Naive thymus-derived CD4-positive, alpha-beta T cell (primary cell): ENCODE measurements at regions not wholly inside any gene's neighbourhood (a gene's known extent, or its start where the extent isn't known, plus 50 kb on each side); places are given as distances from the start of the nearest gene placed in this dataset.

Experiments used
- ATAC-seq: fragments of 150-1000 bp; cut with Tn5 transposase; 2 replicates; pipeline ENCODE4 v1.10.0; 2021; ENCODE audit warnings: mild to moderate bottlenecking, moderate library complexity
- CTCF ChIA-PET: fragments of 350-600 bp; sonication (Branson Sonifier 250); formaldehyde crosslinking; loops from one replicate; lab custom pipeline; 2021; ENCODE audit warnings: antibody characterized with exemption; lab: Charles Lee
- POLR2A ChIA-PET: fragments of 350-600 bp; sonication (Branson Sonifier 250); formaldehyde crosslinking; loops from one replicate; lab custom pipeline; 2021; ENCODE audit warnings: antibody characterized with exemption, inconsistent platforms; lab: Charles Lee
- DNase-seq, 9 donors: peaks; one replicate each; pipeline versions ENCODE4 v3.0.0 to v3.0.0-alpha.2; 2020 to 2022; ENCODE audit warnings: mixed read lengths in 1 of 9
- H3K27ac ChIP-seq: one replicate; pipeline ENCODE4 v1.7.0; 2013; ENCODE audit warnings: mild to moderate bottlenecking, low read depth, low read length, moderate library complexity
- H3K27me3 ChIP-seq, 2 donors: one replicate each; pipeline ENCODE4 v1.7.0; 2013; ENCODE audit warnings: low read length in 2 of 2, mild to moderate bottlenecking in 2 of 2, moderate library complexity in 2 of 2; ENCODE audit not compliant: control insufficient read depth in 2 of 2, insufficient read depth in 2 of 2
- H3K36me3 ChIP-seq, 3 experiments: 1 replicate in 2 of 3; 2 replicates in 1 of 3; pipeline ENCODE4 v1.7.0; 2013; ENCODE audit warnings: low read length in 3 of 3, mild to moderate bottlenecking in 3 of 3, moderate library complexity in 1 of 3; ENCODE audit not compliant: insufficient read depth in 3 of 3, control insufficient read depth in 2 of 3
- H3K4me1 ChIP-seq, 2 donors: one replicate each; pipeline ENCODE4 v1.7.0; 2013; ENCODE audit warnings: low read length in 2 of 2, mild to moderate bottlenecking in 2 of 2, moderate library complexity in 1 of 2; ENCODE audit not compliant: control insufficient read depth in 2 of 2, insufficient read depth in 2 of 2
- H3K4me3 ChIP-seq: 2 replicates; pipeline ENCODE4 v1.7.0; 2013; ENCODE audit warnings: mild to moderate bottlenecking, low read length
- H3K9me3 ChIP-seq, 3 experiments: 1 replicate in 2 of 3; 2 replicates in 1 of 3; pipeline ENCODE4 v1.7.0; 2013; ENCODE audit warnings: low read length in 3 of 3; ENCODE audit not compliant: control insufficient read depth in 2 of 3
- H3K27ac Mint-ChIP-seq, 9 donors: one replicate each; pipeline ENCODE4 v1.8.0; 2020 to 2022; ENCODE audit warnings: mixed read lengths in 9 of 9, mild to moderate bottlenecking in 8 of 9, moderate library complexity in 5 of 9, inconsistent platforms in 2 of 9
- H3K27me3 Mint-ChIP-seq, 5 donors: one replicate each; pipeline ENCODE4 v1.8.0; 2021 to 2022; ENCODE audit warnings: mixed read lengths in 5 of 5, mild to moderate bottlenecking in 1 of 5
- H3K36me3 Mint-ChIP-seq, 5 donors: one replicate each; pipeline ENCODE4 v1.8.0; 2020 to 2022; ENCODE audit warnings: mixed read lengths in 5 of 5, mild to moderate bottlenecking in 3 of 5, inconsistent platforms in 1 of 5
- H3K4me1 Mint-ChIP-seq, 7 donors: one replicate each; pipeline ENCODE4 v1.8.0; 2020 to 2022; ENCODE audit warnings: mixed read lengths in 7 of 7, mild to moderate bottlenecking in 3 of 7, inconsistent platforms in 1 of 7
- H3K4me3 Mint-ChIP-seq, 10 donors: one replicate each; pipeline ENCODE4 v1.8.0; 2020 to 2022; ENCODE audit warnings: mild to moderate bottlenecking in 10 of 10, mixed read lengths in 10 of 10, moderate library complexity in 6 of 10, inconsistent platforms in 2 of 10
- H3K9me3 Mint-ChIP-seq, 11 donors: one replicate each; pipeline ENCODE4 v1.8.0; 2020 to 2022; ENCODE audit warnings: mixed read lengths in 11 of 11, mild to moderate bottlenecking in 4 of 11, inconsistent platforms in 1 of 11, moderate library complexity in 1 of 11
- intact Hi-C, 2 donors: fragments of 100-400 bp; cut with micrococcal nuclease; formaldehyde crosslinking; loops; one replicate each; pipeline ENCODE4 v1.15.1; 2023

GRCh38 chr1:217137210-217137881, 414.1 kb upstream of the ESRRG start:
- no peak overlapping the region for H3K4me3 ChIP-seq
- no peaks in the 10 kb centered on the region for H3K27me3 ChIP-seq
- no peaks in the 10 kb centered on the region for H3K9me3 ChIP-seq
- H3K36me3 ChIP-seq: no peaks in the 10 kb centered on the region
- no peak overlapping the region for H3K27ac Mint-ChIP-seq
- H3K9me3 Mint-ChIP-seq: peaks cover 3 to 29% (median 9%) of the 10 kb centered on the region in 11 donors
- peaks cover 0 to 11% (median 3%) of the 10 kb centered on the region in 7 donors for H3K4me1 Mint-ChIP-seq
- no peak for ATAC-seq
- peak overlapping the region in 2 of 10 donors; percentile 19 to 43 for H3K4me3 Mint-ChIP-seq
- no peaks in the 10 kb centered on the region for H3K4me1 ChIP-seq
- peaks cover 0 to 12% (median 0%) of the 10 kb centered on the region in 5 donors for H3K36me3 Mint-ChIP-seq
- peaks cover 70 to 87% (median 78%) of the 10 kb centered on the region in 5 donors for H3K27me3 Mint-ChIP-seq
- no peak overlapping the region for H3K27ac ChIP-seq
- ChIA-PET CTCF (no interaction called here), POLR2A (no interaction called here)
- no peak for DNase-seq
- intact Hi-C loops: loop anchor here in 1 of 2 donors (10.0 kb wide), 1 partner anchor 1027 kb away; no protein-coding TSS in a partner anchor

GRCh38 chr1:217136895-217137205, 413.6 kb upstream of the ESRRG start:
- H3K27ac ChIP-seq: no peak overlapping the region
- no peak overlapping the region for H3K27ac Mint-ChIP-seq
- peaks cover 0 to 12% (median 0%) of the 10 kb centered on the region in 5 donors for H3K36me3 Mint-ChIP-seq
- peaks cover 0 to 11% (median 3%) of the 10 kb centered on the region in 7 donors for H3K4me1 Mint-ChIP-seq
- no peaks in the 10 kb centered on the region for H3K27me3 ChIP-seq
- peaks cover 75 to 90% (median 81%) of the 10 kb centered on the region in 5 donors for H3K27me3 Mint-ChIP-seq
- H3K4me3 Mint-ChIP-seq: peak overlapping the region in 1 of 10 donors; percentile 43
- ChIA-PET CTCF (no interaction called here), POLR2A (no interaction called here)
- H3K9me3 Mint-ChIP-seq: peaks cover 3 to 29% (median 9%) of the 10 kb centered on the region in 11 donors
- H3K9me3 ChIP-seq: no peaks in the 10 kb centered on the region
- H3K4me1 ChIP-seq: no peaks in the 10 kb centered on the region
- intact Hi-C loops: loop anchor here in 1 of 2 donors (10.0 kb wide), 1 partner anchor 1028 kb away; no protein-coding TSS in a partner anchor
- DNase-seq (no peak), ATAC-seq (no peak)
- no peaks in the 10 kb centered on the region for H3K36me3 ChIP-seq
- H3K4me3 ChIP-seq: no peak overlapping the region

- ChIA-PET CTCF (no interaction called here), POLR2A (no interaction called here)
- peaks cover 3 to 24% (median 8%) of the 10 kb centered on the region in 11 donors for H3K9me3 Mint-ChIP-seq
- H3K27me3 Mint-ChIP-seq: peaks cover 71 to 90% (median 79%) of the 10 kb centered on the region in 5 donors
- no peaks in the 10 kb centered on the region for H3K27me3 ChIP-seq
- no peaks in the 10 kb centered on the region for H3K9me3 ChIP-seq
- no peak overlapping the region for H3K27ac ChIP-seq
- no peak for DNase-seq
- H3K4me3 ChIP-seq: no peak overlapping the region
- no peak for ATAC-seq
- H3K36me3 Mint-ChIP-seq: peaks cover 0 to 12% (median 0%) of the 10 kb centered on the region in 5 donors
- peaks cover 0 to 11% (median 3%) of the 10 kb centered on the region in 7 donors for H3K4me1 Mint-ChIP-seq
- H3K36me3 ChIP-seq: no peaks in the 10 kb centered on the region
- H3K27ac Mint-ChIP-seq: peak overlapping the region in 1 of 9 donors; percentile 9
- no peaks in the 10 kb centered on the region for H3K4me1 ChIP-seq
- intact Hi-C loops: loop anchor here in 1 of 2 donors (10.0 kb wide), 1 partner anchor 1029 kb away; no protein-coding TSS in a partner anchor
- peak overlapping the region in 1 of 10 donors; percentile 41 for H3K4me3 Mint-ChIP-seq
Observed at GRCh38 chr1:217135987-217136894, 413.0 kb upstream of the ESRRG start.

- DNase-seq (peak in 1 of 9 donors; percentile 26), ATAC-seq (no peak)
- Histone ChIP-seq H3K4me1 (no peaks in the 10 kb centered on the region), H3K36me3 (no peaks in the 10 kb centered on the region), H3K27me3 (no peaks in the 10 kb centered on the region), H3K9me3 (no peaks in the 10 kb centered on the region), H3K4me3 (no peak overlapping the region), H3K27ac (no peak overlapping the region)
- H3K9me3 Mint-ChIP-seq: peaks cover 0 to 20% (median 6%) of the 10 kb centered on the region in 11 donors
- peaks cover 64 to 85% (median 73%) of the 10 kb centered on the region in 5 donors for H3K27me3 Mint-ChIP-seq
- peaks cover 0 to 12% (median 0%) of the 10 kb centered on the region in 5 donors for H3K36me3 Mint-ChIP-seq
- H3K4me1 Mint-ChIP-seq: peaks cover 0 to 11% (median 3%) of the 10 kb centered on the region in 7 donors
- H3K27ac Mint-ChIP-seq: no peak overlapping the region
- H3K4me3 Mint-ChIP-seq: no peak overlapping the region
- CTCF ChIA-PET: no interaction called here
- intact Hi-C loops: loop anchor here in 1 of 2 donors (10.0 kb wide), 1 partner anchor 1029 kb away; no protein-coding TSS in a partner anchor
- POLR2A ChIA-PET: no interaction called here
Observed at GRCh38 chr1:217135569-217135915, 412.3 kb upstream of the ESRRG start.

- ChIA-PET CTCF (no interaction called here), POLR2A (no interaction called here)
- intact Hi-C loops: loop anchor here in 1 of 2 donors (10.0 kb wide), 1 partner anchor 1030 kb away; no protein-coding TSS in a partner anchor
- no peaks in the 10 kb centered on the region for H3K4me1 ChIP-seq
- ATAC-seq (no peak), DNase-seq (no peak)
- H3K27ac ChIP-seq: no peak overlapping the region
- H3K9me3 ChIP-seq: no peaks in the 10 kb centered on the region
- H3K27me3 ChIP-seq: no peaks in the 10 kb centered on the region
- Mint-ChIP-seq H3K4me3 (peak overlapping the region in 1 of 10 donors; percentile 16), H3K27ac (no peak overlapping the region), H3K27me3 (peaks cover 59 to 81% (median 70%) of the 10 kb centered on the region in 5 donors), H3K4me1 (peaks cover 0 to 11% (median 3%) of the 10 kb centered on the region in 7 donors), H3K36me3 (peaks cover 0 to 12% (median 0%) of the 10 kb centered on the region in 5 donors), H3K9me3 (peaks cover 0 to 20% (median 7%) of the 10 kb centered on the region in 11 donors)
- no peaks in the 10 kb centered on the region for H3K36me3 ChIP-seq
- no peak overlapping the region for H3K4me3 ChIP-seq
Observed at GRCh38 chr1:217134857-217135568, 411.8 kb upstream of the ESRRG start.
